Erythroblast (primary cell): ENCODE measurements at regions not wholly inside any gene's neighbourhood (a gene's known extent, or its start where the extent isn't known, plus 50 kb on each side); places are given as distances from the start of the nearest gene placed in this dataset.

ENCODE experiments used
- GATA1 ChIP-seq: IDR thresholded peaks from 2 replicates; pipeline ENCODE4 v1.6.1; 2011; ENCODE audit warnings: low read depth, mild to moderate bottlenecking, control low read depth, low read length, moderate library complexity
- POLR2A ChIP-seq: IDR thresholded peaks from 2 replicates; pipeline ENCODE4 v1.6.1; 2011; ENCODE audit warnings: mild to moderate bottlenecking, low read length

DNA sequence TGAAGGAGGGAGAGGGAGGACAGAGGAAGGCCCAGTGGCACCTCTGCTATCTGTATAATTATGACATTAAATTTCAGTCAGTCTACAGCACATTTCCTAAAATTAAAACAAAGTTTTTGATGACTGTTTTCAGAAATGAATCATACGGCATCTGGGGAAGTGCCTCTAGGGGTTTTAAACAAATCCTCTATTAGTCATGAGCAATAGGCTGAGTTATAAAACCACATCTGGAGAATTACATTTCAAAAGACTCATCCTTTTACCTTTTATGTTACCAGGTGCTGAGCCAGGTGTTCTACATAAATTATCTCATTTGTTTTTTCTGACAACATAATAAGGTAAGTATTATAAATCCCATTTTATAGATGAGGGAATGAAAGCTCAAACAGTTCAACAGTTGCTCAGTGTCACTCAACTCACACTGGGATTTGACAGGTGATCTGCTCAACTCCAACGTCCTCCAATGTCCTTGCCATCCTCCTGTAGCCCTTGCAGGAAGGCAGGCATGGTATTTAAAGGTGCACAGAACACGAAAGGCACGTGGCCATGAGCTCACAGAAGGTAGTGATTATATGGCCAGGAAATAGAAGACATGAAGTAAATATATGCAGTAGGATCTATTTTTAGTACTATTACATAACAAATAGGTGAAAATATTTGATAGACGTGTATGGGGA, 184.2 kb upstream of the MAN1A1 start:
- TF ChIP-seq POLR2A = no peak
- no peak for TF ChIP-seq GATA1
